GM18873 (cell line): ENCODE measurements at regions not wholly inside any gene's neighbourhood (a gene's known extent, or its start where the extent isn't known, plus 50 kb on each side); places are given as distances from the start of the nearest gene placed in this dataset.
"Not testable (repeated sequence)": the region's sequence is repeated elsewhere in the genome, so short reads cannot be mapped to it uniquely, and the experiment has no call there.

Experiments
- ATAC-seq: cut with Tn5 transposase; IDR thresholded peaks from one replicate; pipeline ENCODE4 v1.9.1; 2021; ENCODE audit warnings: mild to moderate bottlenecking, moderate library complexity, moderate number of reproducible peaks; ENCODE audit not compliant: unreplicated experiment, low FRiP score

- ATAC-seq = no peak
Measured at GRCh38 chr6:6412221-6412620, 91.8 kb upstream of the F13A1 start.

DNA sequence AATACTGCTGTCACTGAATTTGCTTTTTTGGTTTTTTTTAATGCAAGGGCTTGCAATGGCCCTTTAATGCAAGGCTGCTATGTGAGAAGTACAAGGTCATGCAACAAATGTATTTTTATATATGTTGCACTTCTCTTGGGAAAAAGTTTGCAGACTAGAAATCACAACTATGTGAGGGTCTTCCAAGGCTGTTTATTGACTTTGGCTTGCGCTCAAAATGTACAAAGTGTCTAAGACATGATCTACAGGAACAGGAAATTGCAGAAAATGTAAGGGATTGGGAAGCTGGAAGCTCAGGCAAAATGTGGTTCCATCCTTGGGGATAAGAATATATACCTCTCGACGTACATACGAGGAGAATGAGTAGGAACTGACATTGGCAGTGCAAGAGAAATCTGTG lies 92.2 kb upstream of the F13A1 start:
- ATAC-seq = no peak

GRCh38 chr6:6414931-6415330 lies 94.5 kb upstream of the F13A1 start:
- no peak for ATAC-seq

DNA sequence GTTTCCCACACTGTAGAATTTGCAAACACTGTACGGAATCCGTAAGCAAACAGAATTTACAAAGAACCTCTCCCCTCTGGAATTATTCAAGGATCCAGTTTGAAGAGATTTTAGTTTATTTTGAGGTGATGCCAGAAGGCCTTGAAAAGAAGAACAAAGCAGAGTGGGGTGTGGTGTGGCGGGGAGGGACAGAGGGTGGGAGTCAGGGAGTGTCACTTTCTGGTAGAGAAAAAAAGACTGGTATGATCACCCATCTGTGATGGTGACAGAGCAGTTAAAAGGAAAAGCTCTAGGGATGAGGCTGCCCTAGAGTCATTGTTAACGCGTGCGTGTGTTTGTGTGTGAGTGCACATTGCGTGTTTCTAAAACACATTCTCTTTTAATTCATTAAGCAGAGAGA lies 97.0 kb upstream of the F13A1 start:
- no peak for ATAC-seq

DNA sequence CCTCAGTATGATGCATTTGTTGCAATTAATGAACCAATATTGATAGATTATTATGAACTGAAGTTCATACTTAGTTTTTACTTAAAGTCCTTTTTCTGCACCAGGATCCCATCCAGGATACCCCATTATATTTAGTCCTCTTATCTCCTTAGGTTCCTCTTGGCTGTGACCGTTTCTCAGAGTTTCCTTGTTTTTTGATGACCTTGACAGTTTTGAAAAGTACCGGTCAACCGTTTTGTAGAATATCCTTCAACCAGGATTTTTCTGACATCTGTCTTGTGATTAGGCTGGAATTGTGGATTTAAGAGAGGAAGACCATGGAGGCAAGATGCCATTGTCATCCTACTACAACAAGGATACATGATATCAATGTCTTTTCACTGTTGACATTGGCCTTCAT lies 98.0 kb upstream of the F13A1 start:
- ATAC-seq = no peak

DNA sequence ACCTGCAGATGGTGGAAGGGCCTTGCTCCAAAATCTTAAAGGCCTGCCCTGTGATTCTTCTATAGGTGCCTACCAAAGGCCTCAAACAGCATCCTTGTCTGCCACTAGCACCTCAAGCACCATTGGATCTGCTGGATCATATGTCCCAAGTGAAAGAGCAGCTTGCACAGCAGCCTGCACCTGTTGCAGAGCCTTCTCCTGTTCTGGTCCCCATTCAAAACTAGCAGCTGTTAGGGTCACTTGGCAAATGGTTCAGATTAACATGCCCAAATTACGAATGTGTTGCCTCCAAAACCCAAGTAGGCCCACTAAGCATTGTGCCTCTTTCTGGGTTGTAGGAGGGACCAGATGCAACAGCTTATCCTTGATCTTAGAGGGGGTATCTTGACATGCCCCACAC lies 99.6 kb upstream of the F13A1 start:
- no peak for ATAC-seq

- ATAC-seq = no peak
Measured at GRCh38 chr6:6434151-6434550, 113.7 kb upstream of the F13A1 start.

GRCh38 chr6:6434723-6435122 lies 114.3 kb upstream of the F13A1 start:
- ATAC-seq = no peak

GRCh38 chr6:6436366-6436765 lies 115.9 kb upstream of the F13A1 start:
- ATAC-seq = no peak

GRCh38 chr6:6436946-6437345 lies 116.5 kb upstream of the F13A1 start:
- no peak for ATAC-seq

DNA sequence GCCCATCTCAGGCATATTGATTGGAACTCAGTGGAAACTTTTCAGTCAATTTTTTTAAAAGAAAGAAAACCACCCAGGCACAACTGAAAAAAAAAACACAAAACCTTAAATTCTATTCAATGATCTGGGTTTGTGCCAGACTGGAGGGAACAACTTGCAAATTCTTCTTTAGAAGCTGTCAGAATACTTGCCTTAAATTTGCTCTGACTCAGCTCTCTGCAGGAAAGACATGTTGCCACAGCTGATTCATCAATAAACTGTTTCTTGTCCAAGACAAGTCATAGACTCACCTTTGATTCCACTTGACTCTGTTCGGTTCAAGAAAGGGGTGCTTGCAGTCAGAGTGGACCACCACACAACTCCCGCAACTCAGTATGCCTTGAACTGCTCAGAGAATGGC lies 117.8 kb upstream of the F13A1 start:
- ATAC-seq = no peak

DNA sequence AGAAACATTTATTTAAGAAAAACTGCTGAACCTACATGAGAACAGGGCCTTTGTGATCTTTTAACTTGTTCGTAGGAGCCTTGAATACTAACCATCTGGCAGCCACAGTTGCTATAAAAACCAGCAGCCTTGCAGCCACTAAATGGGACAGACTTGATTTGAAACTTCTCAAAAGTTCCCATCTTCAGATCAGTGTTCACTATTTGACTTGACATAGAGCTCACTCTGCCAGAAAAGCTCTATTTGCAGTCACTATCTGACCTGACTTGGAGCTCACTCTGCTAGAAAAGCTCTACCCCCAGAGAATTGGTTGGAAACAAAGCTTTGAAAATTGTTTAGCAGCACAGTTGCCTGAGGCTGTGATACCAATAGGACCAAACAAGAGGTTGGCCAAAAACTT lies 119.3 kb upstream of the F13A1 start:
- no peak for ATAC-seq

DNA sequence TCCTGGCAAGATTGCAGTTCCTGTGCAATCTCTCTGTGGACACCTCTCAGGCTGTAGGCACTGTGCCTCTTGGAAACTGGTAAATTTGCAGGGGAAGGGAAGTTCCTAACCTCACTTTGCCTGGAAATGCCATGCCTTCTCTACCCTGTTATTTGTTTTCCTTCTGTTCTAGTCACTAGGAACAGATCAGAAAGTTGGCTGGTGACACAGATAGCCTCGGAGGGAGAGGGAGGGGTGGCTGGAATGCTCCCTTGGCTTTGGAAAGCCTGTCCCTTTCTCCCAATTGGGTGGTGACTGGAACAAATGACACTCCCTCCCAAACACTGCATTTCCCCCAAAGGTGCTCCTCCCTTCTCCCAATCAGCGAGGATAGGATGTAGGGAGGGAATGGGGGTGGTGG lies 131.5 kb upstream of the F13A1 start:
- ATAC-seq = no peak

DNA sequence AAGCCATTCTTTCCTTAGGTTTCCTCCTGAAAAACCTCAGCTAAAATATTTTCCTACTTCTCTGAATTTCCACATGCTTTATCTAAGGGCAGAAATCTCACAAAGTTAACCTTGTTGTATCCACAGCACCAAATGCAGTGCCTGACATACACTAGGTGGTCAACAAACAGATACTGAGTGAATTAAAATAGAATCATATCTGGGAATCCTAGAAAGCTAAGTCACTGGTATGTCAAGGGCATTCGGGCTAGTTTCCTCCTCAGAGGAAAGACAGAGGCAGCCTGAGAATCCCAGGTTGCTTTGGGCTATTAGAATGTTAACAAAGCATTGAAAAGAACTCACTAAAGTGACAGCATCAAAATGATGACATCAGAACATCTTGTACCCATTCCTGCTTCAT lies 132.7 kb upstream of the F13A1 start:
- no peak for ATAC-seq

- ATAC-seq = no peak
Measured at GRCh38 chr6:6455272-6455671, 133.2 kb upstream of the LY86 start.

GRCh38 chr6:6458172-6458571 lies 130.3 kb upstream of the LY86 start:
- no peak for ATAC-seq

DNA sequence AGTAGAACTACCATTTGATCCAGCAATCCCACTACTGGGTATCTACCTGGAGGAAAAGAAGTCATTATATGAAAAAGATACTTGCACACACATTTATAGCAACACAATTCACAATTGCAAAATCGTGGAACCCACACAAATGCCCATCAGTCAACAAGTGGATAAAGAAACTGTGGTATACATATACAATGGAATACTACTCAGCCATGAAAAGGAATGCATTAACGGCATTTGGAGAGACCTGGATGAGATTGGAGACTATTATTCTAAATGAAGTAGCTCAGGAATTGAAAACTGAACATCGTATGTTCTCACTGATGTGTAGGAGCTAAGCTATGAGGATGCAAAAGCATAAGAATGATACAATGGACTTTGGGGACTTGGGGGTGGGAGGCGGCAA lies 128.6 kb upstream of the LY86 start:
- ATAC-seq = not testable (repeated sequence)

DNA sequence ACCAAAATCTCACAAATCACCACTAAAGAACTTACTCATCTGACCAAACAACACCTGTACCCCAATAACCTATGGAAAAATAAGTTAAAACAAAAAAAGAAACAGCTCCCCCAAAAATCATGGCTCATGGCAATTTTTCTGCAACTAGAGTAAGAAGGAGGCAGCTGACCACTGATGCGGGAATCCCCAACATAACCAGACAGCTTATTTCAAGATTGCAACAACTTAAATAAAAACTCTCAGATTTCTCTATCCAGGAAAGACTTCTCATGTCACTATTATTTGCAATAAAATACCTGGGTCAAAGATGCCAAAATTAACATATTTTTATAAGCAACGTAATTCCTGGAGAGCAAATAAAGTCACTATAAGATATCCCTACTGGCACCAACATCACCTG lies 128.1 kb upstream of the LY86 start:
- no peak for ATAC-seq

GRCh38 chr6:6461138-6461537 lies 127.4 kb upstream of the LY86 start:
- ATAC-seq = no peak

DNA sequence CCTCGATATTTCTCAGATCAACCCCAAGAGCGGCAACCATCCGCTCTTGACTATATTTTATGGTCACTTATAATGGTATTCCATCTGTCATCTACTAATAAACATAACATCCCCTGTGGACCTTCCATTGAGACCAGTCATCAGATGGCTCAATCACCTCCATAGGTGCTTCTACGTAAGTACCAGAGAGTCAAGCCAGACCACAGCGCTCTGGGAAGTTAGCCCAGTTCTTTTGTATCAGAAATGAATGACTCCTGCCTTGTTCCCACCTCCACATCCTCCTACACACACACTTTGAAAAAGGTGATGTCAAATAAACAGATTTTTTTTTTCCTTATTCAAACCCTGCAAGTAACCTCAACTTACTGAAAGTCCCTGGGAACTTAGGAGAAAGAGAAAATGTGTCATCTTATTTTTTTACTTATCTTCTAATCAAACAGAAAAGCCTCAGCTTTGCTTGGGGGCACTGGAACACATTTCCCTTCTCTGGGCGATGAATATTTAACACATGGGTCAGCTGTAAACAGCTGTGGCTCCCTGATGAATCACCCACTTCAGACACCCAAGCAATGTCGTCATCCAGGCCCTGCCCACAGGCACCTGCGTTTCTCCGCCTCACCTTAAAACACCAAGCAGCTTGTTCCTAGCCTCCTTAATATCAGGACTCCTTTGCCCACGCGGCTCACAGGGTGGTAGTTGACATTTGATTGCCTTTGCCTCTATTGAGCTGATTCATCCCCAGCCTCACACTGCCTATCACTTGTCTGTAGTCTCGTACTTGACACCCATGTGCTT lies 121.4 kb upstream of the LY86 start:
- no peak for ATAC-seq

- ATAC-seq = no peak
Measured at GRCh38 chr6:6469074-6469473, 119.4 kb upstream of the LY86 start.

- ATAC-seq = no peak
Measured at GRCh38 chr6:6470123-6470522, 118.4 kb upstream of the LY86 start.

DNA sequence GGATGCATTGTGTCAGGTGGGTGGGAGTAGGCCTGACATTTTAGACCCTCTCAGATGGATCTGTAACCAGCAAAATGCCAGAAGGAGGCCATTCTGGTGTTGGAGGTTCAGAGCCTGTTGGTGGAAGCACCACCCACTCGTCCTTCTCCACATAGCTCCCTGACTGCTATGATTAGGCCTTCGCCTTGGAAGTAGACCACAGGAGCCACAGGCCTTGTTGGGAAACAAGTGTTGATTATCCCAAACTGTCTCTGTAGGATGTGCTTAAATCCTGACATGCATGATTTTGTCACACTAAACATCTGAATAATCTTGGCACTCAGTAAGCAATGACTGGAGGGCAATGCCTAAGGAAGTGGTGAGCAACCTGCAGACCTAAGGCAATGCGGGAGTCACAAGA lies 117.2 kb upstream of the LY86 start:
- ATAC-seq = no peak
